HG03064 (cell line): ENCODE measurements at regions not wholly inside any gene's neighbourhood (a gene's known extent, or its start where the extent isn't known, plus 50 kb on each side); places are given as distances from the start of the nearest gene placed in this dataset.
"Not testable (repeated sequence)": the region's sequence is repeated elsewhere in the genome, so short reads cannot be mapped to it uniquely, and the experiment has no call there.

Experiments
- ATAC-seq: cut with Tn5 transposase; IDR thresholded peaks from one replicate; pipeline ENCODE4 v1.9.1; 2021; ENCODE audit warnings: low read depth; ENCODE audit not compliant: unreplicated experiment

GRCh38 chr2:192438239-192438638, 243.5 kb upstream of the TMEFF2 start:
- no peak for ATAC-seq

- ATAC-seq: no peak
These were observed 242.9 kb upstream of the TMEFF2 start for GRCh38 chr2:192437653-192438052.

GRCh38 chr2:192424243-192424642, 229.5 kb upstream of the TMEFF2 start:
- ATAC-seq: no peak

DNA sequence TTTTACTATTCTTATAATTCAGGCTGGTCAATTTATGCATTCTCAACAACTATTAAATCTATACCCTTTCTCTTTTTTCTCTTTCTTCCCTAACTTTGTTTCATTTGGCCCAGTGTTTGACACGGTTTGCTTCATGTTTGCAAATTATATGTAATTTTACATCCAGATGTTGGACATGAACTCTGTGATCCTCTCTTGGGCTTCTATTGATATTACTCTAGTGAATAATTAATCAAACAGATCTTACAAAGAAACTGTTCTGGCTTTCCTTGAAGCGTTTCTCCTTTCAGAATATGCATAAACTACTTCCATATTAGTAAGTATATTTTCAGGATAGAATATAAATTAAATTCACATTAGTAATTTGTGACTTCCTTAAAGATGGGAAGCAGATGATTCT, 225.1 kb upstream of the TMEFF2 start:
- no peak for ATAC-seq

GRCh38 chr2:192416060-192416459, 221.3 kb upstream of the TMEFF2 start:
- ATAC-seq: no peak

GRCh38 chr2:192414794-192415193, 220.1 kb upstream of the TMEFF2 start:
- no peak for ATAC-seq

DNA sequence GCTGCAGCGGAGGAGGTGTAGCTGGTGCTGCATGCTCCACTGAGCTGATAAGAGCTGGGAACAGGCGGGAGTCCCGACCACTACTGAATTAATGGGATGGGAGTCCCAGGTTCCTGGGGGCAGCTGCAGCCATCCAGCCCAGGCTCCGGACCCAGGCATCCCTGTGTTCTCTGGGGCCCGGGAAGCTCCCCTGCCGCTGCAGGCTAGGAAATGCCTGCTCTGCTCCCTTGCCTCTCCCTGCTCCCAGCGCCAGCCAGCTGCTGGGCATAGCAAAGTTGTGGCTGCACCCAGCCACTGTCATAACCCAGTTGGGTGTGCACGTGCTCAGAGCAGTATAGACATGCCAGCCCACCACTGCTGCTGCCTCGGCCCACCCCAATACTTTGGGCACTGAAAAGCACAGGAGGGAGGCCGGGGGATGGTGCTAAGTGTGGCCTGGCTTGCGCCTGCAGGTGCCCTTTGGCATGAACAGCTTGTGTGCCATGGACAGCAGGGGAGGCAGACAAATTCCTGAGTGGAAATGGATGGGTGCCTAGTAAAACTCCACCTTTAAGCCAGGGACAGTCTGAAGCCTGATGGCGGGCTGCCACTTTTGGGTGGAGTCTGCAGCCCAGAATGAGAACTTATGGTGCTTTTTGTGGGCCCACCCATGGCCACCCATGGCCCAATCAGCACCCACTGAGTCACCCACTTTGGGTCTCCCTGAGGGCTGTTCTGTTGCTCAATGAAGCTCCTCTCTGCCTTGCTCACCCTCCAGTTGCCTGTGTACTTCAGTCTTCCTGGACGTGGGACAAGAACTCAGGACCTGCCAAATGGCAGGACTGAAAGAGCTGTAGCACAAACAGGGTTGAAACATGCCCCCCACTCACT, 219.3 kb upstream of the TMEFF2 start:
- no peak for ATAC-seq

- ATAC-seq: not testable (repeated sequence)
These were observed 218.1 kb upstream of the TMEFF2 start for GRCh38 chr2:192412866-192413265.

DNA sequence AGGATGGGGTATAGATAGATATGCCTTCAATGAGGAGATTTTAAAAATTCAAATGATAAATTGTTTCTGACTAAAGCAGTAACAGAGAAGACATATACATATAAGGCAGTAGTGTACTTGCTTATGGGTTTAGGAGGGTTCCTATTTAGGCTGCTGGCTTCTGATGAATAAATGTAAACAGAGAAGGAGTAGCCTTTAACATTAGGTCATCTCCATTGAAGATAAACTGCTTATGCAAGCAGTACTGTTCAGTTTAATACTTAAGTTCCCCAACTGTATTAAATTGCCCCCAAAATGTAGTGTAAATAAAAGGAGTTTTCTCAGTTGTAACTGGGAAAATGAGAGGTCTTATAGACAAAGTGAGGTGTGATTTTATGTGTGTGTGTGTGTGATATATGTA, 217.7 kb upstream of the TMEFF2 start:
- ATAC-seq: no peak

GRCh38 chr2:192411755-192412154, 217.0 kb upstream of the TMEFF2 start:
- no peak for ATAC-seq

- ATAC-seq: no peak
These were observed 215.6 kb upstream of the TMEFF2 start for GRCh38 chr2:192410319-192410718.

DNA sequence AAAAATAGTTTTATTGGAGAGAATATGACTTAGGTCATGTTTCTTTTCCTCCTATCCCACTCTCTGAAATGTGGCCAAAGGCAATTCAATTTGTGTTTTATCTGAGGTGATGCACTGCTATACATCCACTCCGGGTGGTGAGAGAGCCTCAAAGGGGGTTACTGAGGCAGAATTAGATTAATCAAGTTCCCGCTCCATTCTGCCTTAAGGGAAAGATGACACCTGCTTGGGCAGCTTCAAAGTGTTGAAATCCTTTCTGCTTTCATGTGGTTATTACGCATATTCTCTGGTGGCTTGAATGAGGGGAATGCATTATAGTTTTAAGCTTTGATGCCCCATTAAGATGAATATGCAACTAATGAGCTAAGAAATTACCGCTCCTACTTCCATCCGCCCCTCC, 213.0 kb upstream of the TMEFF2 start:
- no peak for ATAC-seq

GRCh38 chr2:192398236-192398635, 203.5 kb upstream of the TMEFF2 start:
- no peak for ATAC-seq

- ATAC-seq: no peak
These were observed 199.9 kb upstream of the TMEFF2 start for GRCh38 chr2:192394605-192395004.

DNA sequence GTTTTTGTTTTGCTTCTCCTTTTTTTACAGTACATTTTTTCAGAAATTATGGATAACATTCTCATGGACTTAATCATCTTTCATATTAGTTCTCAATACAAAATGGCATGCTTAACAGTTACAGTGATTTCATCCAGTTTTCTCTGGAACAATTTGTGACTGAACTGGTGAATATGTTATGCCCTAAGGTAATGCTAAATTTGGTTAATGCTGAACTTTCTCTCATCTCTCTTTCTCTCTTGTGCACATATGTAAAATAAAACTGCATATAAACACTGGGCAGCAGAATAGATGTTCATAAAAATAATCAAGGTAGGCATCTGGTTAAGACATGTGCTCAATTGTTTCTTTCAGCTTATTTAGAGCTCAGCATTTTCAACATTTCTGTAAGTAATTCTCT, 196.3 kb upstream of the TMEFF2 start:
- ATAC-seq: no peak

DNA sequence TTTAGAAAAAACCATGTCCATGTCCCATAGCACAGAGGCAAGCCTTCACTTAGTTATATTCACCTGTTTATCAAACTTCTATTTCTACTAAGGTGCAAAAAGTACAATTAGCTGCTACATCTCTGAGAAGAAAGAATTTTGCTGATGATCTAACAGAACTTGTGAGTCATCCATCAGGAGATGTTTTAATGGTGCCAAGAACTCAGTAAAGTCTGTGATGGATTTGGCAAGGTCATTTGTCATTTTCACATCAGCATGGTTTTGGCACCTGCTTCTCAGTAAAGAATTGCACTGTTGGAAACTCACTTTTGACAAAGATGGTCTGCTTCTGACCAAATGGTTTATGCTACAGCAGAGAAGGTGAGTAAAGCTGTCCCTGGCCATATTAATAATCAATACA, 195.7 kb upstream of the TMEFF2 start:
- ATAC-seq: no peak

DNA sequence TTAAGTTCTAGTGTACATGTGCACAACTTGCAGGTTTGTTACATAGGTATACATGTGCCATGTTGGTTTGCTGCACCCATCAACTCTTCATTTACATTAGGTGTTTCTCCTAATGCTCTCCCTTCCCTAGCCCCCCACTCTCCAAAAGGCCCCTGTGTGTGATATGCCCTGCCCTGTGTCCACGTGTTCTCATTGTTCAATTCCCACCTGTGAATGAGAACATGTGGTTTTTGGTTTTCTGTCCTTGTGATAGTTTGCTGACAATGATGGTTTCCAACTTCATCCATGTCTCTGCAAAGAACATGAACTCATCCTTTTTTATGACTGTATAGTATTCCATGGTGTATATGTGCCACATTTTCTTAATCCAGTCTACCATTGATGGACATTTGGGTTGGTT, 189.5 kb upstream of the TMEFF2 start:
- ATAC-seq: not testable (repeated sequence)

GRCh38 chr2:192381082-192381481, 186.3 kb upstream of the TMEFF2 start:
- no peak for ATAC-seq

- no peak for ATAC-seq
These were observed 185.0 kb upstream of the TMEFF2 start for GRCh38 chr2:192379736-192380135.

GRCh38 chr2:192377173-192377572, 182.4 kb upstream of the TMEFF2 start:
- no peak for ATAC-seq

DNA sequence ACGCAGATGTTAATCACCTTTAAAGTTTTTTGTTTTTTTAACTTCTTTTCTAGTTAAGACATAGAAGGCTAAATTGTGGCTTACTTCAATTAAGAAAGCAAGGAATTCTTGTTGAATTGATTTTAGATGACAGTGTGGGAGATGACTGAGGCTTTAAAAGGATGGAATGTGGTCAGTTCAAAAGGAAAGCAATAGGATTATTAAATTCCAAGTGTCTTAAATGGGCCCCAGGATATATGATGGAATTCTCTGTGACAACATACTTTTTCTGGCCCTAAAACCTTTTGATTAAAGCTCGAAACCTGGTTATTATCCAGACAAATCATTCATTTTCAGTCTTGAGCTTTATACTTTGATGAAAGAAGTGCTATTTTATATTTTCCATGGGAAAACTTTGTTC, 179.0 kb upstream of the TMEFF2 start:
- no peak for ATAC-seq

DNA sequence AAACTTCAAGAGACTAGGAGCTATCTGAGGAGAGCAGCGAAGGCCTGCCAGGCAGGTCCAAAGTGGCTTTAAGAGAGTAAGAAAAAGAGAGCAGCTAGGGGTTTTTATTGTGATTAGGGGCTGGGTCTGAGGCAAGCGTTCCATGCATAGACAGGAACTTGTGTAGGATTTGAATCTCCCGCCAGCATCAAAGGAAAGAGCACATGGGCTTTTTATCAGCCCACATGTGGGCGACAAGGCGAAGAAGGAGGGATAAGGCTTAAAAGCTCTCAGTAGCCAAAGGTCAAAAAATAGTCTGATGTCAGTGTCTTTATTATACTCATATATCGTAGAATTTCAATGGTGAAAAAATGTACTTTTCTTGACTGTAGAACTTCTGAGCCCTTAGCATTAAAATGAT, 178.5 kb upstream of the TMEFF2 start:
- ATAC-seq: no peak

DNA sequence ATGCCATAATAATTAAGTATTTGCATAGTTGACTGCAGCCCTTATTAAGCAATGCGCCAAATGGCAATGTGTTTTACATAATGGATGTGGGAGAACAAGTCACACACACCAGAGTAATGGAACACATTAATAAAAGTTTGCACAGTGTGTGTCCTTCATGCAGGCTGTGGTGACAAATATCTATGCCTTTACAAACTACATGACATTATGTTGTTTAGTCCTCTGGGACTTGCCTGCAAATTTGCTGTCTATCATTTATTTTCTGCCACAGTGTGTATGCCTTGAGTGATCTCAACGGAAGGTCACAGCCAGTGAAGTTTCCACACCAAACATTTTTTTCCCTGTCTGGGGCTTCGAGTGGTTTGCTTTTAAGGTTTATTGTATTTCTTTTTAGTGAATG, 175.2 kb upstream of the TMEFF2 start:
- no peak for ATAC-seq
